Breast epithelium (tissue), 4 donors: ENCODE measurements at regions not wholly inside any gene's neighbourhood (a gene's known extent, or its start where the extent isn't known, plus 50 kb on each side); places are given as distances from the start of the nearest gene placed in this dataset.
"Not testable (repeated sequence)": the region's sequence is repeated elsewhere in the genome, so short reads cannot be mapped to it uniquely, and the experiment has no call there.

Source experiments
- DNase-seq, 2 donors: peaks; one replicate each; pipeline ENCODE4 v3.0.0-alpha.2; 2019; ENCODE audit warnings: low spot score in 2 of 2
- H3K27ac ChIP-seq, 2 donors: fragments of 200-600 bp; sonication (generic) in 1 of 2; one replicate each; pipeline ENCODE4 v1.5.1; 2016 to 2019; ENCODE audit warnings: mild to moderate bottlenecking in 1 of 2
- H3K27me3 ChIP-seq, 2 donors: fragments of 200-600 bp; sonication (generic) in 1 of 2; one replicate each; pipeline versions ENCODE4 v1.5.1 to v1.6.0; 2017 to 2019; ENCODE audit warnings: control low read depth in 1 of 2, mild to moderate bottlenecking in 1 of 2
- H3K36me3 ChIP-seq: fragments of 200-600 bp; one replicate; pipeline ENCODE4 v1.5.1; 2019
- H3K4me1 ChIP-seq, 2 donors: fragments of 200-600 bp; sonication (generic); one replicate each; pipeline ENCODE4 v1.5.1; 2016 to 2019; ENCODE audit warnings: control low read depth in 1 of 2
- H3K4me3 ChIP-seq, 3 donors: fragments of 200-600 bp; sonication (generic); 1 replicate in 2 of 3; 2 replicates in 1 of 3; pipeline ENCODE4 v1.5.1; 2016 to 2019; ENCODE audit warnings: mild to moderate bottlenecking in 3 of 3, moderate library complexity in 2 of 3
- H3K9me3 ChIP-seq, 2 donors: fragments of 200-600 bp; sonication (generic) in 1 of 2; one replicate each; pipeline ENCODE4 v1.5.1; 2016 to 2019; ENCODE audit warnings: control low read depth in 1 of 2
- POLR2A ChIP-seq: fragments of 450-650 bp; IDR thresholded peaks from one replicate; pipeline ENCODE4 v1.6.1; 2016; ENCODE audit warnings: antibody characterized with exemption, mild to moderate bottlenecking, moderate library complexity
- POLR2AphosphoS5 ChIP-seq, 3 donors: sonication (generic); formaldehyde crosslinking; IDR thresholded peaks; one replicate each; pipeline ENCODE4 v1.6.1; 2017; ENCODE audit warnings: antibody characterized with exemption in 3 of 3
- intact Hi-C: fragments of 100-400 bp; cut with DNase I; formaldehyde crosslinking; loops from one replicate; pipeline ENCODE4 v1.15.1; 2023; ENCODE audit warnings: low total_unique reads
- TF ChIP-seq, protein P1 (sequence below), 3 donors: fragments of 450-650 bp; IDR thresholded peaks; one replicate each; pipeline ENCODE4 v1.5.1; 2016 to 2017; ENCODE audit warnings: antibody characterized with exemption in 3 of 3, mild to moderate bottlenecking in 3 of 3, moderate library complexity in 3 of 3

DNA sequence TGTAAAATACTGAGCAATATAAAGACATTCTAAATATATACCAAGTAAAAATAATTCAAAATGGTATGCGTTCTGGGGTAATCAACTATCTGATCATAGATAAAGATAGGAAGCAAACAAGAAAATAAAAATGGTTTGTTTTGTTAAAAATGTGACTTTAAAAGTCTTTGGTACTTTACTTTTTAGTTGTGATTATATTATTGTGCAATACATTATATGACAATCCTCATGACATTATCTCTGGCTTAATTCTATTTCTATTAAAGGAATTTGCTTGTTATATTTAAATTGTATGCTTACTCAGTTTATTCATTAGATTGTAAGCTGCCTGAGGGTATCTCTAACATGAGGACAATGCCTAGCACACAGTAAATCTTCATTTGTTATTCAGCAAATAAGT, 477.9 kb downstream of the TMEM38B start:
- no peaks in the 10 kb centered on the region for H3K9me3 ChIP-seq
- no peak for DNase-seq
- no peaks in the 10 kb centered on the region for H3K36me3 ChIP-seq
- H3K4me1 ChIP-seq = no peaks in the 10 kb centered on the region
- H3K27ac ChIP-seq = no peak overlapping the region
- no peaks in the 10 kb centered on the region for H3K27me3 ChIP-seq
- TF ChIP-seq POLR2A (no peak), POLR2AphosphoS5 (IDR thresholded peaks at IDR 0.05) (no peak)
- TF ChIP-seq, protein P1, sequence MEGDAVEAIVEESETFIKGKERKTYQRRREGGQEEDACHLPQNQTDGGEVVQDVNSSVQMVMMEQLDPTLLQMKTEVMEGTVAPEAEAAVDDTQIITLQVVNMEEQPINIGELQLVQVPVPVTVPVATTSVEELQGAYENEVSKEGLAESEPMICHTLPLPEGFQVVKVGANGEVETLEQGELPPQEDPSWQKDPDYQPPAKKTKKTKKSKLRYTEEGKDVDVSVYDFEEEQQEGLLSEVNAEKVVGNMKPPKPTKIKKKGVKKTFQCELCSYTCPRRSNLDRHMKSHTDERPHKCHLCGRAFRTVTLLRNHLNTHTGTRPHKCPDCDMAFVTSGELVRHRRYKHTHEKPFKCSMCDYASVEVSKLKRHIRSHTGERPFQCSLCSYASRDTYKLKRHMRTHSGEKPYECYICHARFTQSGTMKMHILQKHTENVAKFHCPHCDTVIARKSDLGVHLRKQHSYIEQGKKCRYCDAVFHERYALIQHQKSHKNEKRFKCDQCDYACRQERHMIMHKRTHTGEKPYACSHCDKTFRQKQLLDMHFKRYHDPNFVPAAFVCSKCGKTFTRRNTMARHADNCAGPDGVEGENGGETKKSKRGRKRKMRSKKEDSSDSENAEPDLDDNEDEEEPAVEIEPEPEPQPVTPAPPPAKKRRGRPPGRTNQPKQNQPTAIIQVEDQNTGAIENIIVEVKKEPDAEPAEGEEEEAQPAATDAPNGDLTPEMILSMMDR (IDR thresholded peaks at IDR 0.05) = no peak
- no peak overlapping the region for H3K4me3 ChIP-seq
- intact Hi-C loops = no loop called here

DNA sequence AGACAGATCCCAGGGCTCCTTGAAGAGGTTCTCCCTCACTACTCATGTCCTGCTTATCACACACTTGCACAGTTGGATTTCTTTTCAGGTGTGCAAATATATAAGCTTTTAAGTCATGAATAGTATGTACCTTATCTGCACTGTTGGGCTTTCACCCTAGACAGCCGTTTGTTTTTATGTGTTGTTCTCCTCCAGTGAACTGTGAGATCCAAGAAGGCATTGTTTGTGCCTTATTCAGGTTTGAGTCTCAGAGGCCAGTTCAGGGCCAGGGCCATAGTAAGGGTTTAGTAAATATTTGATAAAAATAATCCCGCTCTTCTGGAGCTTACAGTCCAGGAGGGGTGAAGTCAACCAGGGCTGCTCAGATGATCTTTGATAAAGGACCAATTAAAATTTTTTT, 480.0 kb downstream of the TMEM38B start:
- intact Hi-C loops = no loop called here
- Histone ChIP-seq H3K36me3 (no peaks in the 10 kb centered on the region), H3K27me3 (no peaks in the 10 kb centered on the region), H3K27ac (no peak overlapping the region), H3K4me3 (no peak overlapping the region), H3K9me3 (no peaks in the 10 kb centered on the region), H3K4me1 (no peaks in the 10 kb centered on the region)
- no peak for DNase-seq
- TF ChIP-seq, protein P1 (IDR thresholded peaks at IDR 0.05) = no peak
- TF ChIP-seq POLR2A (no peak), POLR2AphosphoS5 (IDR thresholded peaks at IDR 0.05) (no peak)

DNA sequence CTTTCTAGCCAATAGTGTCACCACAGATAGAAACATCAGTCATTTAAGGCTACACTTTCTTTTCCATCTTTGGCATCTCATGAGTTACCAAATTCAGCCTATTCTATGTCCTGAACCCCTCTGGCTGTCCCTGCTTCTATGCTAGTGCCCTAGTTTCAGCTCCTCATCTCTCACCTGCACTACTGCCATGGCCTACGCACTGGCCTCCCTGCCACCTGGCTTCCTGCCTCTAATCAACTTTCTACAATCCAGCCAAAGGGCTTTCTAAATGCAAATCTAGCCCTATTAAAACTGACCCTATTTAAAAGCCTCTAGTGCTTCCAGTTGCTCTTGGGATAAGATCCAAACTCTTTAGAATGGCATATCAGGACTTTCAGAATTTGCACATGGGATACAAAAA, 482.9 kb downstream of the TMEM38B start:
- Histone ChIP-seq H3K27ac (no peak overlapping the region), H3K27me3 (no peaks in the 10 kb centered on the region), H3K9me3 (no peaks in the 10 kb centered on the region), H3K4me3 (no peak overlapping the region), H3K36me3 (no peaks in the 10 kb centered on the region), H3K4me1 (no peaks in the 10 kb centered on the region)
- TF ChIP-seq POLR2A = no peak
- TF ChIP-seq POLR2AphosphoS5 (IDR thresholded peaks at IDR 0.05) = no peak
- TF ChIP-seq, protein P1 (IDR thresholded peaks at IDR 0.05) = no peak
- no peak for DNase-seq
- intact Hi-C loops = no loop called here

DNA sequence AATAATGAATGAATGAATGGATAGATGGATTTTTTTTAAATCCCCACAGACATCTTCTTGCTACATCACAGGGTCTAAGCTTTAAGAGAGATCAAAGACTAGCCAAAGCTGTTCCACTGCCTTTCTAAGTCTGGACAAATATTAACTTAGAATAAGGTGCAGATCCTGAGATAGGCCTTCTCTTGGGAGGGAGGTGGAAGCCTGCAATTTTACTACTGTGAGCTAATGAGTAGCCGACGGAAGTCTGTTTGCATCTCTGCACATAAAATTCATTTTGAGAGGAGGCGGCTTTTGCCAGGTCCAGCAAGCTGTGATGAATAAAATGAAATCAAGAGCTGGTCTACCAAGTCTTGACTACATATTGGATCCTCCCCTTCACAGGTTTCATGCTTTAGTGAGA, 484.9 kb downstream of the TMEM38B start:
- no peaks in the 10 kb centered on the region for H3K9me3 ChIP-seq
- H3K27ac ChIP-seq = no peak overlapping the region
- TF ChIP-seq POLR2AphosphoS5 (IDR thresholded peaks at IDR 0.05) (no peak), POLR2A (no peak)
- TF ChIP-seq, protein P1 (IDR thresholded peaks at IDR 0.05) = no peak
- DNase-seq = no peak
- H3K27me3 ChIP-seq = no peaks in the 10 kb centered on the region
- H3K4me3 ChIP-seq = no peak overlapping the region
- no peaks in the 10 kb centered on the region for H3K36me3 ChIP-seq
- H3K4me1 ChIP-seq = no peaks in the 10 kb centered on the region
- intact Hi-C loops = no loop called here

DNA sequence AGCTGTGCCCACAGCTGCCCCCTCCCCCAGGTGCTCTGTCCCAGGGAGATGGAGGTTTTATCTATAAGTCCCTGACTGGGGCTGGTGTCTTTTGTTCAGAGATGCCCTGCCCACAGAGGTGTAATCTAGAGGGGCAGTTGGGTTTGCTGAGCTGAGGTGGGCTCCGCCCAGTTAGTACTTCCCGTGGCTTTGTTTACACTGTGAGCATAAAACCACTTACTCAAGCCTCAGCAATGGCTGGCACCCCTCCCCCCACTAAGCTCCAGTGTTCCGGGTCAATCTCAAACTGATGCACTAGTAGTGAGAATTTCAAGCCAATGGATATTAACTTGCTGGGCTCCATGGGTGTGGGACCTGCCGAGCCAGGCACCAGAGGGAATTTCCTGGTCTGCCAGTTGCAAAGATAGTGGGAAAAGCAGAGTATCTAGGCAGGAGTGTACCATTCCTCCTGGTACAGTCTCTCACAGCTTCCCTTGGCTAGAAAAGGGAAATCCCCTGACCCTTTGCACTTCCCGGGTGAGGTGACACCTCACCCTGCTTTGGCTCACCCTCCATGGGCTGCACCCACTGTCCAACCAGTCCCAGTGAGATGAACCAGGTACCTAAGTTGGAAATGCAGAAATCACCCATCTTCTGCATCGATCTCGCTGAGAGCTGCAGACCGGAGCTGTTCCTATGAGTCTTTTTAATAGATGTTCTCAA, 509.6 kb downstream of the TMEM38B start:
- H3K36me3 ChIP-seq, H3K4me1 ChIP-seq, H3K27me3 ChIP-seq, DNase-seq, H3K27ac ChIP-seq, H3K4me3 ChIP-seq, intact Hi-C loops: not testable (repeated sequence)
- H3K9me3 ChIP-seq = peaks cover 13 to 19% of the 10 kb centered on the region in 2 donors

DNA sequence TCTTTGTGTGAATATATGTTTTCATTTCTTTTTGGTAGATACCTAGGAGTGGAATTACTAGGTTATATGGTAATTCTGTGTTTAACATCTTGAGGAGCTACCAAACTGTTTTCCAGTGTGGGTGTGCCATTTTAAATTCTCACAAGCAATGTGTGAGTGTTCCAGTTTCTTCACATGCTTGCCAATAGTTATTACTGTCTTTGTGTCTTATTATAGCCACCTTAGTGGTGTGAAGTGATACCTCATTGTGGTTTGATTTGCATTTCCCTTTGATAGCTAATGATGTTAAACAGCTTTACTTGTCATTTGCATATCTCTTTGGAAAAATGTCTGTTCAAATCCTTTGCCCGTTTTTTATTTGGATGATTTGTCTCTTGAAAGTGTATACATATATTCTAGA, 513.0 kb downstream of the TMEM38B start:
- Histone ChIP-seq H3K36me3 (no peaks in the 10 kb centered on the region), H3K27ac (no peak overlapping the region), H3K4me1 (no peaks in the 10 kb centered on the region), H3K9me3 (peaks cover 8 to 11% of the 10 kb centered on the region in 2 donors), H3K4me3 (no peak overlapping the region), H3K27me3 (no peaks in the 10 kb centered on the region)
- no peak for TF ChIP-seq POLR2A
- TF ChIP-seq POLR2AphosphoS5 (IDR thresholded peaks at IDR 0.05) = no peak
- TF ChIP-seq, protein P1 (IDR thresholded peaks at IDR 0.05) = no peak
- intact Hi-C loops = no loop called here
- DNase-seq = no peak
